Esophagus squamous epithelium (tissue), 5 donors: ENCODE measurements at regions not wholly inside any gene's neighbourhood (a gene's known extent, or its start where the extent isn't known, plus 50 kb on each side); places are given as distances from the start of the nearest gene placed in this dataset.

ENCODE experiments used
- DNase-seq: peaks from one replicate; lab custom pipeline; 2025; lab: John Stamatoyannopoulos, UW
- H3K27ac ChIP-seq, 4 donors: fragments of 200-600 bp; sonication (generic); one replicate each; pipeline ENCODE4 v1.5.1; 2016 to 2019; ENCODE audit warnings: mild to moderate bottlenecking in 1 of 4
- H3K27me3 ChIP-seq, 4 donors: fragments of 200-600 bp; sonication (generic); 1 replicate in 3 of 4; 2 replicates in 1 of 4; pipeline versions ENCODE4 v1.5.1 to v1.6.0; 2017 to 2021; ENCODE audit warnings: antibody characterized with exemption in 1 of 4
- H3K36me3 ChIP-seq, 3 donors: fragments of 200-600 bp; sonication (generic); one replicate each; pipeline ENCODE4 v1.5.1; 2016 to 2019
- H3K4me1 ChIP-seq, 3 donors: fragments of 200-600 bp; sonication (generic); one replicate each; pipeline ENCODE4 v1.5.1; 2017 to 2019
- H3K4me3 ChIP-seq, 4 donors: fragments of 200-600 bp; sonication (generic); 1 replicate in 3 of 4; 2 replicates in 1 of 4; pipeline ENCODE4 v1.5.1; 2016 to 2019; ENCODE audit warnings: mild to moderate bottlenecking in 2 of 4, moderate library complexity in 1 of 4
- H3K9me3 ChIP-seq, 3 donors: fragments of 200-600 bp; sonication (generic); one replicate each; pipeline ENCODE4 v1.5.1; 2016 to 2019
- POLR2A ChIP-seq, 4 donors: fragments of 450-650 bp; IDR thresholded peaks; one replicate each; pipeline ENCODE4 v1.6.1; 2017; ENCODE audit warnings: antibody characterized with exemption in 4 of 4, mild to moderate bottlenecking in 4 of 4, moderate library complexity in 3 of 4
- WGBS, 2 donors: methylation state at CpG; one replicate each; pipeline ENCODE4 v1.1.5; 2018; 5-methylcytosine and 5-hydroxymethylcytosine counted together
- intact Hi-C: fragments of 100-400 bp; cut with DNase I; formaldehyde crosslinking; loops from one replicate; pipeline ENCODE4 v1.15.0; 2022
- TF ChIP-seq, protein P1 (sequence below), 6 experiments: fragments of 450-650 bp in 4 of 6; fragments of 200-600 bp in 2 of 6; sonication (generic) in 2 of 6; IDR thresholded peaks; one replicate each; pipeline ENCODE4 v1.5.1; 2016 to 2019; ENCODE audit warnings: antibody characterized with exemption in 6 of 6, mild to moderate bottlenecking in 4 of 6, moderate library complexity in 4 of 6
- donor health status: DM: yes; HTN: yes; CAD: no.

DNA sequence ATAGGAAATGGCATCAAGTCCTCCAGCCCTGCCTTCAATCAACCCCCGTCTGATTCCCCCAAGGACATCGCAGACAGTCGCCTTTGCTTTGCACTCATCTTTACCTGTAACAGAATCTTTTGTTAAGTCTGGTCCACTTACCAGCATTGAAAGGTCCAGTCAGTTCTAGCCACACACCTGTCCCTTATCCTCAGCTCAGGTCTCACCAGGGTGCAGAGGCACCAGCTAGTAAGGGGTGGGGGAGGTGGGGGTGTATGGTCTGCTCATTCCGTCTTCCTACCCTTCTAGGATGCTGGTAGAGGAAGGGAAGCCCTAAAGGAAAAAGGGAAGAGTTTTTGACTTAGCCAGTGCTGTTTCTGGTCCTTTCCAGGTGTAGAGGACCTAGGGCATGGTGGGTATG lies 427.7 kb downstream of the MATN1 start:
- peaks cover 0 to 40% (median 0%) of the 10 kb centered on the region in 4 donors for H3K27me3 ChIP-seq

DNA sequence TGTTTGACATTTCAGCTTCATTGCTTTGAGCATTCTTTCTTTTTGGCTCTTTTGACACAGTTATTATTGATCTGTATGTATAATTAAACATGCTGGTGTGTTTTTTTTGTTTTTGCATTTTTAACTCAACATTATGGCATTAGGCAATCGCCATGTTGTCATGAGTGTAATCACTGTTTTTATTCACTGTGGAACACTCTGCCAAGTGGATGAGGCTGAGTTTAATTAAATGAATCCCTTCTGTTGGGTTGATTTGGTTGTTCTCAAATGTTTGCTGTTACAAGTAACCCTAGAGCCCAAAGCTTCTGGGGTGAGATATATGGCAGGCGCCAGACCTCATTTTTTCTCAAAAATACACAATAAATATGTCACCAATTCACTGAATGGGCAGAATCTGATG lies 428.1 kb downstream of the MATN1 start:
- intact Hi-C loops, result no loop called here
- Histone ChIP-seq H3K9me3 (no peaks in the 10 kb centered on the region), H3K27ac (no peak overlapping the region), H3K4me1 (no peaks in the 10 kb centered on the region), H3K36me3 (no peaks in the 10 kb centered on the region), H3K4me3 (no peak overlapping the region), H3K27me3 (peaks cover 0 to 38% (median 0%) of the 10 kb centered on the region in 4 donors)
- TF ChIP-seq, protein P1, sequence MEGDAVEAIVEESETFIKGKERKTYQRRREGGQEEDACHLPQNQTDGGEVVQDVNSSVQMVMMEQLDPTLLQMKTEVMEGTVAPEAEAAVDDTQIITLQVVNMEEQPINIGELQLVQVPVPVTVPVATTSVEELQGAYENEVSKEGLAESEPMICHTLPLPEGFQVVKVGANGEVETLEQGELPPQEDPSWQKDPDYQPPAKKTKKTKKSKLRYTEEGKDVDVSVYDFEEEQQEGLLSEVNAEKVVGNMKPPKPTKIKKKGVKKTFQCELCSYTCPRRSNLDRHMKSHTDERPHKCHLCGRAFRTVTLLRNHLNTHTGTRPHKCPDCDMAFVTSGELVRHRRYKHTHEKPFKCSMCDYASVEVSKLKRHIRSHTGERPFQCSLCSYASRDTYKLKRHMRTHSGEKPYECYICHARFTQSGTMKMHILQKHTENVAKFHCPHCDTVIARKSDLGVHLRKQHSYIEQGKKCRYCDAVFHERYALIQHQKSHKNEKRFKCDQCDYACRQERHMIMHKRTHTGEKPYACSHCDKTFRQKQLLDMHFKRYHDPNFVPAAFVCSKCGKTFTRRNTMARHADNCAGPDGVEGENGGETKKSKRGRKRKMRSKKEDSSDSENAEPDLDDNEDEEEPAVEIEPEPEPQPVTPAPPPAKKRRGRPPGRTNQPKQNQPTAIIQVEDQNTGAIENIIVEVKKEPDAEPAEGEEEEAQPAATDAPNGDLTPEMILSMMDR (IDR thresholded peaks at IDR 0.05), result no peak
- TF ChIP-seq POLR2A (IDR thresholded peaks at IDR 0.05), result no peak
- DNase-seq, result no peak
- WGBS, 2 donors, result 54 to 70% methylated on average over 2 of the region's 2 CpGs

More for the DNA sequence above, 427.7 kb downstream of the MATN1 start:
- no peak for DNase-seq
- H3K36me3 ChIP-seq, result no peaks in the 10 kb centered on the region
- 84 to 85% methylated on average over 4 of the region's 4 CpGs for WGBS, 2 donors
- H3K27ac ChIP-seq, result no peak overlapping the region
- TF ChIP-seq, protein P1 (IDR thresholded peaks at IDR 0.05), result no peak
- TF ChIP-seq POLR2A (IDR thresholded peaks at IDR 0.05), result no peak
- no peaks in the 10 kb centered on the region for H3K9me3 ChIP-seq
- H3K4me3 ChIP-seq, result no peak overlapping the region
- no peaks in the 10 kb centered on the region for H3K4me1 ChIP-seq
- intact Hi-C loops, result no loop called here

DNA sequence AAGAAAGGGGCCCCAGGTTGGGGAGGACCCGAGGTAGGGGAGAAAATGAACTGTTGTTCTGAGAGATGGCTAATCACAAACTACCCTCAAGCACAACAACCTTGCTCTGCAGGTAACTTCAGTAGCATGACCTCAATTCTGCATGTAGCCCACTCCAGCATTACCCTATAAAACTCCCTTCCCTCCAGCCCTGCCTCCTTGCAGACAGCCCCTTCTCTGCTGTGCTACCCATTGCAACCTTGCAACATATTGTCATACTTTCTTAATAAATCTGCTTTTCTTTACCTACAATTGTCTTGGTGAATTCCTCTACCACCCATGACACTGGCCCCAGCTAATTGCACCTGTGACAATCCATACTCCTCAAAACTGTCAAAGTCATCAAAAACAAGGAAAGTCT lies 428.9 kb downstream of the MATN1 start:
- H3K27me3 ChIP-seq, result peaks cover 0 to 31% (median 0%) of the 10 kb centered on the region in 4 donors
- H3K27ac ChIP-seq, result no peak overlapping the region
- TF ChIP-seq, protein P1 (IDR thresholded peaks at IDR 0.05), result no peak
- TF ChIP-seq POLR2A (IDR thresholded peaks at IDR 0.05), result no peak
- WGBS, 2 donors, result 38 to 57% methylated on average over 1 of the region's 1 CpG
- H3K9me3 ChIP-seq, result no peaks in the 10 kb centered on the region
- no peak overlapping the region for H3K4me3 ChIP-seq
- H3K4me1 ChIP-seq, result no peaks in the 10 kb centered on the region
- intact Hi-C loops, result no loop called here
- no peaks in the 10 kb centered on the region for H3K36me3 ChIP-seq
- no peak for DNase-seq

DNA sequence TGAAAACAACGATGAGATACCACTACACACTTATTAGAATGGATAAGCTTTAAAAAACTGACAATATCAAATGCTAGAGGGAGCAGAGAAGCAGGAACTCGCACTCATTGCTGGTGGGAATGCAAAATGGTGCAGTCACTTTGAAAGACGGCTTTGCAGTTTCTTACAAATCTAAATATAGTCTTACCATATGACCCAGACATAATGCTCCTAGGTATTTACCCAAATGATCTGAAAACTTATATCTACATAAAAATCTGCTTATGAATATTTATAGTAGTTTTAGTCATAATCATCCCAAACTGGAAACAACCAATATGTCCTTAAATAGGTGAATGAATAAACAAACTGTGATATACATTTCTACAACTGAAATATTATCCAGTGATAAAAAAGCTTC lies 430.9 kb downstream of the MATN1 start:
- H3K27me3 ChIP-seq, result peaks cover 0 to 25% (median 0%) of the 10 kb centered on the region in 4 donors

DNA sequence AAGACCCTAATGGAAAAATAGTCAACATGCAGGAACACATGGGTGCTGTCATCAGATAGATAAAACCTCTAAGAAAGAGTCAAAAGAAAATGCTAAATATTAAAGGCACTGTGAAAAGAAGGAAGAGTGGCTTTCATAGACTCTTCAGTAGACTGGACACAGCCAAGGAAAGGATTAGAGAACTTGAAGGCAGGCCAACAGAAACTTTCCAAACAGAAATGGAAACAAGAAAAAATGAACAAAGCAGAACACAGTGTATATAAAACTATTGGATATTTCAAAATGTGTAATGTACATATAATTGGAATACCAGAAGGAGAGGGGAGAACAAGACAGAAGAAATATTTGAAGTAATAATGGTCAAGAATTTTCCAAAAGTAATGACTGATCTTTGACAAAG lies 431.9 kb downstream of the MATN1 start:
- Histone ChIP-seq H3K27me3 (peaks cover 0 to 29% (median 0%) of the 10 kb centered on the region in 4 donors), H3K4me1 (no peaks in the 10 kb centered on the region), H3K9me3 (no peaks in the 10 kb centered on the region), H3K4me3 (no peak overlapping the region), H3K27ac (no peak overlapping the region), H3K36me3 (no peaks in the 10 kb centered on the region)
- DNase-seq, result no peak
- intact Hi-C loops, result no loop called here
- TF ChIP-seq, protein P1 (IDR thresholded peaks at IDR 0.05), result no peak
- no peak for TF ChIP-seq POLR2A (IDR thresholded peaks at IDR 0.05)

More for the DNA sequence above, 430.9 kb downstream of the MATN1 start:
- Histone ChIP-seq H3K36me3 (no peaks in the 10 kb centered on the region), H3K9me3 (no peaks in the 10 kb centered on the region), H3K4me3 (no peak overlapping the region), H3K4me1 (no peaks in the 10 kb centered on the region), H3K27ac (no peak overlapping the region)
- no peak for TF ChIP-seq POLR2A (IDR thresholded peaks at IDR 0.05)
- TF ChIP-seq, protein P1 (IDR thresholded peaks at IDR 0.05), result no peak
- WGBS, 2 donors, result 50 to 55% methylated on average over 3 of the region's 3 CpGs
- no peak for DNase-seq
- intact Hi-C loops, result no loop called here
